Nephron (organoid): ENCODE measurements at regions not wholly inside any gene's neighbourhood (a gene's known extent, or its start where the extent isn't known, plus 50 kb on each side); places are given as distances from the start of the nearest gene placed in this dataset.
"Not testable (repeated sequence)": the region's sequence is repeated elsewhere in the genome, so short reads cannot be mapped to it uniquely, and the experiment has no call there.

Source experiments
- H3K27ac Mint-ChIP-seq, 3 experiments: 2 replicates each; pipeline ENCODE4 v1.8.0; 2020; ENCODE audit warnings: mixed read lengths in 3 of 3, mild to moderate bottlenecking in 2 of 3, moderate library complexity in 1 of 3
- H3K27me3 Mint-ChIP-seq: 2 replicates; pipeline ENCODE4 v1.8.0; 2021; ENCODE audit warnings: low read depth, mild to moderate bottlenecking, moderate library complexity, mixed read lengths
- H3K36me3 Mint-ChIP-seq: 2 replicates; pipeline ENCODE4 v1.8.0; 2020; ENCODE audit warnings: low read depth, mixed read lengths
- H3K4me1 Mint-ChIP-seq: 2 replicates; pipeline ENCODE4 v1.8.0; 2020; ENCODE audit warnings: mixed read lengths
- H3K4me3 Mint-ChIP-seq, 3 experiments: 2 replicates each; pipeline ENCODE4 v1.8.0; 2020; ENCODE audit warnings: mild to moderate bottlenecking in 3 of 3, mixed read lengths in 3 of 3, moderate library complexity in 2 of 3
- H3K9me3 Mint-ChIP-seq: 2 replicates; pipeline ENCODE4 v1.8.0; 2020; ENCODE audit warnings: mixed read lengths
- TF ChIP-seq, protein P1 (sequence below), 3 experiments: fragments of 200-600 bp; sonication (generic); IDR thresholded peaks; one replicate each; pipeline ENCODE4 v1.5.0; 2021; ENCODE audit warnings: antibody characterized with exemption in 3 of 3; ENCODE audit not compliant: unreplicated experiment in 3 of 3

DNA sequence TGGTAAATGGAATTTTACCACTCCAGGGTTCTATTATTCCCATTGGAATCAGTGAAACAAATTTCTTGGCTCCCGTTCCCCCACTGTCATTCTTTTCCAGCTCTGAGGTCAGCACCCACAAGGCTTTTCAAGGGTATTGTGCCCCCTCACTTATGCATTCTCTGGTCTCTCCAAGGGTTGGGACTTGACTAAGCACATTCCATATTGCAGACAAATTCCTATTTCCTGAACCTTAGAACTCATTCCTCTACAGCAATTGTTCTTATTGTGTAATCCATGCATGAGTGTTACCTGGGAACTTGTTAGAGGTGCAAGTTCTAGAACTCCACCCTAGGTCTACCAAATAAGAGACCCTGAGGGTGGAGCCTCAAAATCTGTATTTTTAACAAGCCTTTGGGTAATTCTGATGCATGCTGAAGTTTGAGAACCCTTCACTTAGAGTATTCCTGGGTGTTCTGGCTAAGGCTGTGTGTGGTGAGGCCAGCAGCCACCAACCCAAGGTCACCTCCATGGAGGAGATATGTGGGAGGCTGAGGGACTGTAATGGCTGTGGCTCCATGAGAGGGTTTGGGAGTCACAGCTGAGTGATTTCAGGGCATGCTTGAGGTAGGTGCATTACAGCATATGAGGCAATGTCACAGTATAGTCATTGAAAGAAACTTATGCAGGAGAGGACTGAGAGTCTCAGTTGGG, 150.9 kb downstream of the TTC6 start:
- Mint-ChIP-seq H3K4me3 (no peak overlapping the region), H3K9me3 (no peaks in the 10 kb centered on the region)
- TF ChIP-seq, protein P1, sequence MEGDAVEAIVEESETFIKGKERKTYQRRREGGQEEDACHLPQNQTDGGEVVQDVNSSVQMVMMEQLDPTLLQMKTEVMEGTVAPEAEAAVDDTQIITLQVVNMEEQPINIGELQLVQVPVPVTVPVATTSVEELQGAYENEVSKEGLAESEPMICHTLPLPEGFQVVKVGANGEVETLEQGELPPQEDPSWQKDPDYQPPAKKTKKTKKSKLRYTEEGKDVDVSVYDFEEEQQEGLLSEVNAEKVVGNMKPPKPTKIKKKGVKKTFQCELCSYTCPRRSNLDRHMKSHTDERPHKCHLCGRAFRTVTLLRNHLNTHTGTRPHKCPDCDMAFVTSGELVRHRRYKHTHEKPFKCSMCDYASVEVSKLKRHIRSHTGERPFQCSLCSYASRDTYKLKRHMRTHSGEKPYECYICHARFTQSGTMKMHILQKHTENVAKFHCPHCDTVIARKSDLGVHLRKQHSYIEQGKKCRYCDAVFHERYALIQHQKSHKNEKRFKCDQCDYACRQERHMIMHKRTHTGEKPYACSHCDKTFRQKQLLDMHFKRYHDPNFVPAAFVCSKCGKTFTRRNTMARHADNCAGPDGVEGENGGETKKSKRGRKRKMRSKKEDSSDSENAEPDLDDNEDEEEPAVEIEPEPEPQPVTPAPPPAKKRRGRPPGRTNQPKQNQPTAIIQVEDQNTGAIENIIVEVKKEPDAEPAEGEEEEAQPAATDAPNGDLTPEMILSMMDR (IDR thresholded peaks at IDR 0.05; ENCODE audit: unreplicated experiment in 3 of 3), result no peak

DNA sequence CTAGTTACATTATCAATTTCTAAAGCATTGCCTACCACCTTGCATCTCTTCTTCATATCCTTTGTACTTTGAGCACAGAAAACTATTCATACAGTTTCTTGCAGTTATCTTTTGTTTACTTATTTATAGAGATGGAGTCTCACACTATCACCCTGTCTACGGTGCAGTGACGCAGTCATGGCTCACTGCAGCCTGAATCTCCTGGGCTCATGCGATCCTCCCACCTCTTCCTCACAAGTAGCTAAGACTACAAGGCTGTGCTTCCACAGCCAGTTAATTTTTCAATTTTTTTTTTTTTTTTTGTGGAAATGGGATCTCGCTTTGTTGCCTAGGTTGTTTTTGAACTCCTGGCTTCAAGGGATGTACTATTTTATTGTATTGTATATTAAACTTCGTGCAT, 158.0 kb downstream of the TTC6 start:
- no peaks in the 10 kb centered on the region for H3K27me3 Mint-ChIP-seq
- H3K36me3 Mint-ChIP-seq, result no peaks in the 10 kb centered on the region
- H3K4me3 Mint-ChIP-seq, result no peak overlapping the region
- no peaks in the 10 kb centered on the region for H3K9me3 Mint-ChIP-seq
- H3K27ac Mint-ChIP-seq, result no peak overlapping the region
- H3K4me1 Mint-ChIP-seq, result no peaks in the 10 kb centered on the region
- TF ChIP-seq, protein P1 (IDR thresholded peaks at IDR 0.05; ENCODE audit: unreplicated experiment in 3 of 3), result no peak

More for the DNA sequence above, 150.9 kb downstream of the TTC6 start:
- Mint-ChIP-seq H3K4me1 (no peaks in the 10 kb centered on the region), H3K27me3 (peaks cover 3% of the 10 kb centered on the region), H3K27ac (no peak overlapping the region), H3K36me3 (no peaks in the 10 kb centered on the region)

DNA sequence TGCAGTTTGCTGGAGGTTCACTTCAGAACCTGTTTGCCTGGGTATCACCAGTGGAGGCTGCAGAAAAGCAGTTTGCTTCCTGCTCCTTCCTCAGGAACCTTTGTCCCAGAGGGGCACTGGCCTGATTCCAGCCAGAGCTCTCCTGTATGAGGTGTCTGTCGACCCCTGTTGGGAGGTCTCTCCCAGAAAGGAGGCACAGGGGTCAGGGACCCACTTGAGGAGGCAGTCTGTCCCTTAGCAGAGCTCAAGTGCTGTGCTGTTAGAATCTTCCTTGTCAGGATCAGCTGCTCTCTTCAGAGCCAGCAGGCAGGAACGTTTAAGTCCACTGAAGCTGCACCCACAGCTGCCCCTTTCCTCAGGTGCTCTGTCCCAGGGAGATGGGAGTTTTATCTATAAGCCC, 164.8 kb downstream of the TTC6 start:
- H3K4me3 Mint-ChIP-seq, H3K4me1 Mint-ChIP-seq, H3K36me3 Mint-ChIP-seq, H3K27me3 Mint-ChIP-seq, H3K27ac Mint-ChIP-seq, H3K9me3 Mint-ChIP-seq: not testable (repeated sequence)

DNA sequence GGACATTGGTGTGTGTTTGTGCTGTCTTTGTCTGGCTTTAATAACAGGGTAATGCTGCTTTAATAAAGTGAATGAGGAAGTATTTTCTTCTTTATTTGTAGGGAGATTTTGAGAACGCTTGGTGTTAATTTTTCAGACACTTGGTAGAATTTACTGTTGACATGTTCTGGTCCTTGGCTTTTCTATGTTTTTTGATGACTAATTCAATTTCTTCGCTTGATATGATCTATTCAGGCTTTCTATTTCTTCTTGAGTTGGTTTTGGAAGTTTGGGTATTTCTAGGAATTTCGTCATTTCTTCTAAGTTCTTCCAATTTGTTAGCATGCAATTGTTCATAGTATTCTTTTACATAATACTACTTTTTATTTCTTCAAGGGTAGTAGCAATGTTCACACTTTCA, 167.8 kb downstream of the TTC6 start:
- no peak overlapping the region for H3K4me3 Mint-ChIP-seq
- H3K4me1 Mint-ChIP-seq, result no peaks in the 10 kb centered on the region
- H3K27ac Mint-ChIP-seq, result no peak overlapping the region
- no peaks in the 10 kb centered on the region for H3K27me3 Mint-ChIP-seq
- H3K9me3 Mint-ChIP-seq, result peaks cover 8% of the 10 kb centered on the region
- TF ChIP-seq, protein P1 (IDR thresholded peaks at IDR 0.05; ENCODE audit: unreplicated experiment in 3 of 3), result no peak
- H3K36me3 Mint-ChIP-seq, result no peaks in the 10 kb centered on the region

DNA sequence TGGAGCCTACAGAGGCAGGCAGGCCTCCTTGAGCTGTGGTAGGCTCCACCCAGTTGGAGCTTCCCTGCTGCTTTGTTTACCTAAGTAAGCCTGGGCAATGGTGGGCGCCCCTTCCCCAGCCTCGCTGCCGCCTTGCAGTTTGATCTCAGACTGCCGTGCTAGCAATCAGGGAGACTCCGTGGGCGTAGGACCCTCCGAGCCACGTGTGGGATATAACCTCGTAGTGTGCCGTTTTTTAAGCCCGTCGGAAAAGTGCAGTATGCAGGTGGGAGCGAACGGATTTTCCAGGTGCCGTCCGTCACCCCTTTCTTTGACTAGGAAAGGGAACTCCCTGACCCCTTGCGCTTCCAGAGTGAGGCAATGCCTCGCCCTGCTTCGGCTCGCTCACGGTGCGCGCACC, 176.9 kb downstream of the TTC6 start:
- not testable (repeated sequence) for H3K27me3 Mint-ChIP-seq, H3K4me3 Mint-ChIP-seq, H3K9me3 Mint-ChIP-seq, H3K36me3 Mint-ChIP-seq, H3K27ac Mint-ChIP-seq, H3K4me1 Mint-ChIP-seq

DNA sequence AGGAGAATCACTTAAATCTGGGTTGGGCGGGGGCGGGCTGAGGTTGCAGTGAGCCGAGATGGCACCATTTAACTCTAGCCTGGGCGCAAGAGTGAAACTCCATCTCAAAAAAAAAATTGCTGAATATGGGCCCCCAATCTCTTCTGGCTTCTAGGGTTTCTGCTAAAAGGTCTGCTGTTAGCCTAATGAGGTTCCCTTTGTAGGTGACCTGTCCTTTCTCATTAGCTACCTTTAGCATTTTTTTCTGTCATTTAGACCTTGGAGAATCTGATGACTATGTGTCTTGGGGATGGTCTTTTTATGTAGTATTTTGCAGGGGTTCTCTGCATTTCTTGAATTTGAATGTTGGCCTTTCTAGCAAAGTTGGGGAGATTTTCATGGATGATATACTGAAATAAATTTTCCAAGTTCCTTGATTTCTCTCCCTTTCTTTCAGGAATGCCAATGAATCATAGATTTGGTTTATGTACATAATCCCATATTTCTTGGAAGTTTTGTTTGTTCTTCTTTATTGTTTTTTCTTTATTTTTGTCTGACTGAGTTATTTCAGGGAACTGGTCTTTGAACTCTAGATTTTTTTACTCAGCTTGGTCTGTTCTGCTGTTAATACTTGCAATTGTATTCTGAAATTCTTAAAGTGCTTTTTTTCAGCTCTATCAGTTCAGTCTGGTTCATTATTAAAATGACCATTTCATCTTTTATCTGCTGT, 181.5 kb downstream of the TTC6 start:
- Mint-ChIP-seq H3K4me1 (no peaks in the 10 kb centered on the region), H3K27me3 (no peaks in the 10 kb centered on the region), H3K4me3 (no peak overlapping the region), H3K36me3 (no peaks in the 10 kb centered on the region), H3K27ac (no peak overlapping the region), H3K9me3 (peaks cover 12% of the 10 kb centered on the region)
- TF ChIP-seq, protein P1 (IDR thresholded peaks at IDR 0.05; ENCODE audit: unreplicated experiment in 3 of 3), result no peak
